HEK293 (cell line): ENCODE measurements at regions not wholly inside any gene's neighbourhood (a gene's known extent, or its start where the extent isn't known, plus 50 kb on each side); places are given as distances from the start of the nearest gene placed in this dataset.

ENCODE experiments used
- CTCF ChIA-PET: fragments of 350-600 bp; formaldehyde crosslinking; extraction: SDS; loops from one replicate; lab custom pipeline; 2021; ENCODE audit warnings: antibody characterized with exemption; lab: Yijun Ruan, JAX
- POLR2A ChIA-PET: fragments of 300-600 bp; formaldehyde crosslinking; extraction: SDS; loops from one replicate; lab custom pipeline; 2020; ENCODE audit warnings: antibody characterized with exemption, inconsistent platforms; lab: Yijun Ruan, JAX
- H3K27ac ChIP-seq: fragments of 200-500 bp; sonication (Bioruptor generic); 2 replicates; pipeline ENCODE4 v1.5.1; 2014; ENCODE audit warnings: low read depth, low read length, control low read depth, inconsistent platforms; ENCODE audit errors: extremely low read depth
- H3K36me3 ChIP-seq, 2 experiments: fragments of 200-500 bp in 1 of 2; sonication (Bioruptor generic) in 1 of 2; 1 replicate in 1 of 2; 2 replicates in 1 of 2; pipeline ENCODE4 v1.5.1; 2014 to 2017; ENCODE audit warnings: inconsistent platforms in 2 of 2, low read length in 2 of 2; ENCODE audit not compliant: control insufficient read depth in 2 of 2, insufficient read depth in 1 of 2
- H3K4me1 ChIP-seq: fragments of 200-500 bp; sonication (Bioruptor generic); 2 replicates; pipeline ENCODE4 v1.5.1; 2014; ENCODE audit warnings: mild to moderate bottlenecking, low read length, inconsistent platforms; ENCODE audit not compliant: control insufficient read depth, insufficient read depth
- H3K4me3 ChIP-seq: 2 replicates; pipeline ENCODE4 v1.5.1; 2011; ENCODE audit warnings: low read depth, mild to moderate bottlenecking, control low read depth, low read length, moderate library complexity
- H3K9me3 ChIP-seq: fragments of 200-500 bp; sonication (Bioruptor generic); 2 replicates; pipeline ENCODE4 v1.5.1; 2014; ENCODE audit warnings: low read depth, low read length, inconsistent platforms; ENCODE audit not compliant: control insufficient read depth, insufficient read depth
- GLIS1 ChIP-seq: fragments of 450-650 bp; formaldehyde crosslinking; IDR thresholded peaks from 2 replicates; pipeline ENCODE4 v1.5.1; 2016; ENCODE audit warnings: missing biosample characterization, missing genetic modification characterization
- KLF17 ChIP-seq: fragments of 450-650 bp; formaldehyde crosslinking; IDR thresholded peaks from 2 replicates; pipeline ENCODE4 v1.5.1; 2016; ENCODE audit warnings: missing biosample characterization, missing genetic modification characterization
- KLF7 ChIP-seq: fragments of 450-650 bp; formaldehyde crosslinking; IDR thresholded peaks from 2 replicates; pipeline ENCODE4 v1.5.1; 2016; ENCODE audit warnings: missing biosample characterization, missing genetic modification characterization, borderline replicate concordance
- OVOL3 ChIP-seq: fragments of 450-650 bp; formaldehyde crosslinking; IDR thresholded peaks from 2 replicates; pipeline ENCODE4 v1.5.1; 2016; ENCODE audit warnings: missing biosample characterization, missing genetic modification characterization
- YY1 ChIP-seq: fragments of 450-650 bp; formaldehyde crosslinking; IDR thresholded peaks from 2 replicates; pipeline ENCODE4 v1.5.1; 2018; ENCODE audit warnings: missing biosample characterization, missing genetic modification characterization
- ZBTB10 ChIP-seq: fragments of 450-650 bp; formaldehyde crosslinking; IDR thresholded peaks from 2 replicates; pipeline ENCODE4 v1.5.1; 2016; ENCODE audit warnings: missing biosample characterization, missing genetic modification characterization
- ZFHX2 ChIP-seq: fragments of 450-650 bp; formaldehyde crosslinking; conservative IDR thresholded peaks from 2 replicates; pipeline ENCODE4 v1.5.1; 2016; ENCODE audit warnings: missing biosample characterization, missing genetic modification characterization
- ZFP37 ChIP-seq: fragments of 450-650 bp; formaldehyde crosslinking; IDR thresholded peaks from 2 replicates; pipeline ENCODE4 v1.5.1; 2016; ENCODE audit warnings: missing biosample characterization, missing genetic modification characterization
- ZIC2 ChIP-seq: fragments of 450-650 bp; formaldehyde crosslinking; IDR thresholded peaks from 2 replicates; pipeline ENCODE4 v1.5.1; 2016; ENCODE audit warnings: missing biosample characterization, missing genetic modification characterization
- ZNF114 ChIP-seq: fragments of 450-650 bp; formaldehyde crosslinking; IDR thresholded peaks from 2 replicates; pipeline ENCODE4 v1.5.0; 2017; ENCODE audit warnings: missing biosample characterization, missing genetic modification characterization
- ZNF140 ChIP-seq: fragments of 450-650 bp; formaldehyde crosslinking; IDR thresholded peaks from 2 replicates; pipeline ENCODE4 v1.5.1; 2016; ENCODE audit warnings: missing biosample characterization, missing genetic modification characterization
- ZNF184 ChIP-seq: fragments of 450-650 bp; IDR thresholded peaks from 2 replicates; pipeline ENCODE4 v1.5.1; 2018; ENCODE audit warnings: missing biosample characterization, mild to moderate bottlenecking, missing genetic modification characterization
- ZNF202 ChIP-seq: fragments of 450-650 bp; formaldehyde crosslinking; IDR thresholded peaks from 2 replicates; pipeline ENCODE4 v1.5.1; 2016; ENCODE audit warnings: missing biosample characterization, missing genetic modification characterization, borderline replicate concordance
- ZNF391 ChIP-seq: fragments of 450-650 bp; formaldehyde crosslinking; IDR thresholded peaks from 2 replicates; pipeline ENCODE4 v1.5.1; 2016; ENCODE audit warnings: low read depth, missing biosample characterization, missing genetic modification characterization, borderline replicate concordance
- ZNF404 ChIP-seq: fragments of 450-650 bp; formaldehyde crosslinking; IDR thresholded peaks from 2 replicates; pipeline ENCODE4 v1.5.1; 2017; ENCODE audit warnings: missing biosample characterization, missing genetic modification characterization
- ZNF433 ChIP-seq: fragments of 450-650 bp; formaldehyde crosslinking; IDR thresholded peaks from 2 replicates; pipeline ENCODE4 v1.5.1; 2016; ENCODE audit warnings: missing biosample characterization, missing genetic modification characterization, low read depth
- ZNF548 ChIP-seq: fragments of 450-650 bp; formaldehyde crosslinking; IDR thresholded peaks from 2 replicates; pipeline ENCODE4 v1.5.1; 2016; ENCODE audit warnings: missing biosample characterization, missing genetic modification characterization
- ZNF747 ChIP-seq: fragments of 450-650 bp; formaldehyde crosslinking; IDR thresholded peaks from 2 replicates; pipeline ENCODE4 v1.5.1; 2016; ENCODE audit warnings: missing biosample characterization, missing genetic modification characterization
- ZNF777 ChIP-seq: fragments of 450-650 bp; formaldehyde crosslinking; IDR thresholded peaks from 2 replicates; pipeline ENCODE4 v1.5.1; 2017; ENCODE audit warnings: missing biosample characterization, missing genetic modification characterization, borderline replicate concordance
- TF ChIP-seq, protein P1 (sequence below): fragments of 450-650 bp; formaldehyde crosslinking; IDR thresholded peaks from 2 replicates; pipeline ENCODE4 v1.5.1; 2016; ENCODE audit warnings: missing biosample characterization, missing genetic modification characterization
- TF ChIP-seq, protein P2 (sequence below): fragments of 450-650 bp; formaldehyde crosslinking; IDR thresholded peaks from 2 replicates; pipeline ENCODE4 v1.5.1; 2016; ENCODE audit warnings: missing biosample characterization, missing genetic modification characterization

DNA sequence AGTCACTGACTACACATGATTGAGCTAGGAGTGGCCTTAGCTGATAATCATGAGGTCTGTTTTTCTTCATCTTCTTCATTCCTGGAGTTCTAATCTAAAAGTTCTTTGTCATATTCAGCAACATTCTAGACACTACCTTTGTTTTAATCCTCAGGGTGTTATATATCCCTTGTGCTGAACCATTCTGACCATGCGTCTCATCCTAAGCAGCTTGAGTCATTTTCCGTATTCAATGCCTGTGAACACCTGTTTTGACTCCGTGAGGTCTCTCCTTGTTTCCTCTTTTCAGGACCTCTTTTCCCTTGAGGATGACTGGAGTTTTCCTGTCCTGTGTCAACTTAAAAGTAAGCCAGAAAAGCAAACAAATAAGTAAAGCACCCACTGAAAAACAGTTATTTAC, 597.9 kb downstream of the GBA3 start (continued):
- no peak for TF ChIP-seq ZBTB10 (tag by site-specific recombination)
- no peak for TF ChIP-seq ZNF404 (tag by site-specific recombination)
- TF ChIP-seq ZNF114 (tag by site-specific recombination), result no peak

DNA sequence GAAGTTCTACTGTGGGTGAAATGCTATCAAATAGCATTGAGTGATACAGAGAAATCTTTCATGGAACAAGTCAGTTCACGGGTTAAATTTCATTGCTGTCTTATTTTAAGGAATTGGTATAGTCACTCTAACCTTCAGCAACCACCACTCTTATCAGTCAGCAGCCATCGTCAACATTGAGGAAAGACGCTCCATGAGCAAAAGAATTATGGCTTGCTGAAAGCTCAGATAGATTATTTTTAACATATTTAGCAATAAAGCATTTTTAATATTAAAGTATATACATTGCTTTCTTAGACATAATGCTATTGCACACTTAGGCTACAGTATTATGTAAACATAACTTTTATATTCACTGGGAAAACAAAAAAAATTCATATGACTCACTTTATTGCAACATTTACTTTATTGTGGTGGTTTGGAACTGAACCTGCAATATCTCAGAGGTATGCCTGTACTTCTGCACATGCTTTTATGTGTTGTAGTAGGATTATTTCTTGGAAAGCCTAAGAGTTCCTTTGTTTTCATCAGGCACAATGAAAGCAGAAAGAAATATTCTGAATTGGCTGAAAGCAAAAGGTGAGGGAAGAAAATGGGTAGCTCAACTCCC, 586.7 kb downstream of the GBA3 start:
- ChIA-PET POLR2A (no interaction called here), CTCF (interaction anchor here (1.0 kb wide), 1 partner anchor 144 kb away, joined by 3 read pairs; no protein-coding TSS in a partner anchor)
- TF ChIP-seq ZNF777 (tag by site-specific recombination) (no peak), OVOL3 (tag by site-specific recombination) (no peak), ZNF391 (tag by site-specific recombination) (no peak), GLIS1 (tag by site-specific recombination) (no peak), ZNF140 (tag by site-specific recombination) (no peak), ZNF548 (tag by site-specific recombination) (no peak), YY1 (no peak), ZIC2 (tag by site-specific recombination) (no peak)
- TF ChIP-seq, protein P1, sequence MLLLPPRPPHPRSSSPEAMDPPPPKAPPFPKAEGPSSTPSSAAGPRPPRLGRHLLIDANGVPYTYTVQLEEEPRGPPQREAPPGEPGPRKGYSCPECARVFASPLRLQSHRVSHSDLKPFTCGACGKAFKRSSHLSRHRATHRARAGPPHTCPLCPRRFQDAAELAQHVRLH (tag by site-specific recombination), result no peak
- no peaks in the 10 kb centered on the region for H3K9me3 ChIP-seq
- H3K4me1 ChIP-seq, result no peaks in the 10 kb centered on the region
- H3K36me3 ChIP-seq, result no peaks in the 10 kb centered on the region
- no peak overlapping the region for H3K27ac ChIP-seq
- H3K4me3 ChIP-seq, result no peak overlapping the region

GRCh38 chr4:23278845-23279244, 586.1 kb downstream of the GBA3 start:
- Histone ChIP-seq H3K27ac (no peak overlapping the region), H3K4me1 (no peaks in the 10 kb centered on the region), H3K36me3 (no peaks in the 10 kb centered on the region), H3K4me3 (no peak overlapping the region), H3K9me3 (no peaks in the 10 kb centered on the region)
- CTCF ChIA-PET, result interaction anchor here (1.0 kb wide), 1 partner anchor 143 kb away, joined by 3 read pairs; no protein-coding TSS in a partner anchor
- POLR2A ChIA-PET, result no interaction called here
- TF ChIP-seq, protein P2, sequence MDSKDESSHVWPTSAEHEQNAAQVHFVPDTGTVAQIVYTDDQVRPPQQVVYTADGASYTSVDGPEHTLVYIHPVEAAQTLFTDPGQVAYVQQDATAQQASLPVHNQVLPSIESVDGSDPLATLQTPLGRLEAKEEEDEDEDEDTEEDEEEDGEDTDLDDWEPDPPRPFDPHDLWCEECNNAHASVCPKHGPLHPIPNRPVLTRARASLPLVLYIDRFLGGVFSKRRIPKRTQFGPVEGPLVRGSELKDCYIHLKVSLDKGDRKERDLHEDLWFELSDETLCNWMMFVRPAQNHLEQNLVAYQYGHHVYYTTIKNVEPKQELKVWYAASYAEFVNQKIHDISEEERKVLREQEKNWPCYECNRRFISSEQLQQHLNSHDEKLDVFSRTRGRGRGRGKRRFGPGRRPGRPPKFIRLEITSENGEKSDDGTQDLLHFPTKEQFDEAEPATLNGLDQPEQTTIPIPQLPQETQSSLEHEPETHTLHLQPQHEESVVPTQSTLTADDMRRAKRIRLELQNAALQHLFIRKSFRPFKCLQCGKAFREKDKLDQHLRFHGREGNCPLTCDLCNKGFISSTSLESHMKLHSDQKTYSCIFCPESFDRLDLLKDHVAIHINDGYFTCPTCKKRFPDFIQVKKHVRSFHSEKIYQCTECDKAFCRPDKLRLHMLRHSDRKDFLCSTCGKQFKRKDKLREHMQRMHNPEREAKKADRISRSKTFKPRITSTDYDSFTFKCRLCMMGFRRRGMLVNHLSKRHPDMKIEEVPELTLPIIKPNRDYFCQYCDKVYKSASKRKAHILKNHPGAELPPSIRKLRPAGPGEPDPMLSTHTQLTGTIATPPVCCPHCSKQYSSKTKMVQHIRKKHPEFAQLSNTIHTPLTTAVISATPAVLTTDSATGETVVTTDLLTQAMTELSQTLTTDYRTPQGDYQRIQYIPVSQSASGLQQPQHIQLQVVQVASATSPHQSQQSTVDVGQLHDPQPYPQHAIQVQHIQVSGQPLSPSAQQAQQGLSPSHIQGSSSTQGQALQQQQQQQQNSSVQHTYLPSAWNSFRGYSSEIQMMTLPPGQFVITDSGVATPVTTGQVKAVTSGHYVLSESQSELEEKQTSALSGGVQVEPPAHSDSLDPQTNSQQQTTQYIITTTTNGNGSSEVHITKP (tag by site-specific recombination), result no peak
- TF ChIP-seq ZNF404 (tag by site-specific recombination) (no peak), KLF17 (no peak), ZBTB10 (tag by site-specific recombination) (no peak), ZNF202 (tag by site-specific recombination) (no peak), ZNF747 (tag by site-specific recombination) (no peak), ZNF433 (no peak), KLF7 (tag by site-specific recombination) (no peak), ZNF184 (tag by site-specific recombination) (no peak), ZFP37 (tag by site-specific recombination) (no peak), ZFHX2 (tag by site-specific recombination) (no peak)
